ENCODE measurements at regions not wholly inside any gene's neighbourhood (a gene's known extent, or its start where the extent isn't known, plus 50 kb on each side); places are given as distances from the start of the nearest gene placed in this dataset.

DNA sequence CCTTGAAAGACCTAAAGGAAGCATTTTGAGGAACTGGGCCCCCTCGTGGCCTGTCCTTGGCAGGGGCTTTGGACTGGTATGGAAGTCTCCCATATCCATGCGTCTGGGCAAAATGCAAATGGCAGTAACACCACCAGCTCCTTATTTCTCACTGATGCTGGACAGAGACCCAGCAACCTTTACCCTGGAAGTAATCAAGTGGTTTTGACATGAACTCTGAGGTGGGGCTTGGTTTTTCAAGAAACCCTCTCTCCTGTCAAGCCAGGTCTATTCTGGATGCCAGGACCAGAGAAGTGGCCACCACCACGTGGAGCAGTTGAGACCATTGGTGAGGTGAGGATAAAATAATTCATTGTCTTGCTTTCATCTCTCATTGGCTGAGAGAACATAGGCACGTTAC lies 84.4 kb downstream of the OTUD1 start (continued):
- TF ChIP-seq, protein P1, sequence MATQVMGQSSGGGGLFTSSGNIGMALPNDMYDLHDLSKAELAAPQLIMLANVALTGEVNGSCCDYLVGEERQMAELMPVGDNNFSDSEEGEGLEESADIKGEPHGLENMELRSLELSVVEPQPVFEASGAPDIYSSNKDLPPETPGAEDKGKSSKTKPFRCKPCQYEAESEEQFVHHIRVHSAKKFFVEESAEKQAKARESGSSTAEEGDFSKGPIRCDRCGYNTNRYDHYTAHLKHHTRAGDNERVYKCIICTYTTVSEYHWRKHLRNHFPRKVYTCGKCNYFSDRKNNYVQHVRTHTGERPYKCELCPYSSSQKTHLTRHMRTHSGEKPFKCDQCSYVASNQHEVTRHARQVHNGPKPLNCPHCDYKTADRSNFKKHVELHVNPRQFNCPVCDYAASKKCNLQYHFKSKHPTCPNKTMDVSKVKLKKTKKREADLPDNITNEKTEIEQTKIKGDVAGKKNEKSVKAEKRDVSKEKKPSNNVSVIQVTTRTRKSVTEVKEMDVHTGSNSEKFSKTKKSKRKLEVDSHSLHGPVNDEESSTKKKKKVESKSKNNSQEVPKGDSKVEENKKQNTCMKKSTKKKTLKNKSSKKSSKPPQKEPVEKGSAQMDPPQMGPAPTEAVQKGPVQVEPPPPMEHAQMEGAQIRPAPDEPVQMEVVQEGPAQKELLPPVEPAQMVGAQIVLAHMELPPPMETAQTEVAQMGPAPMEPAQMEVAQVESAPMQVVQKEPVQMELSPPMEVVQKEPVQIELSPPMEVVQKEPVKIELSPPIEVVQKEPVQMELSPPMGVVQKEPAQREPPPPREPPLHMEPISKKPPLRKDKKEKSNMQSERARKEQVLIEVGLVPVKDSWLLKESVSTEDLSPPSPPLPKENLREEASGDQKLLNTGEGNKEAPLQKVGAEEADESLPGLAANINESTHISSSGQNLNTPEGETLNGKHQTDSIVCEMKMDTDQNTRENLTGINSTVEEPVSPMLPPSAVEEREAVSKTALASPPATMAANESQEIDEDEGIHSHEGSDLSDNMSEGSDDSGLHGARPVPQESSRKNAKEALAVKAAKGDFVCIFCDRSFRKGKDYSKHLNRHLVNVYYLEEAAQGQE (IDR thresholded peaks at IDR 0.05; ENCODE audit: low read depth): no peak; the same call in 1 of the 2 replicates
- no peak for TF ChIP-seq POLR2AphosphoS5 (IDR thresholded peaks at IDR 0.05; ENCODE audit: low read depth, low read length)
- TF ChIP-seq, protein P2, sequence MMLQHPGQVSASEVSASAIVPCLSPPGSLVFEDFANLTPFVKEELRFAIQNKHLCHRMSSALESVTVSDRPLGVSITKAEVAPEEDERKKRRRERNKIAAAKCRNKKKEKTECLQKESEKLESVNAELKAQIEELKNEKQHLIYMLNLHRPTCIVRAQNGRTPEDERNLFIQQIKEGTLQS (IDR thresholded peaks at IDR 0.05): no peak

DNA sequence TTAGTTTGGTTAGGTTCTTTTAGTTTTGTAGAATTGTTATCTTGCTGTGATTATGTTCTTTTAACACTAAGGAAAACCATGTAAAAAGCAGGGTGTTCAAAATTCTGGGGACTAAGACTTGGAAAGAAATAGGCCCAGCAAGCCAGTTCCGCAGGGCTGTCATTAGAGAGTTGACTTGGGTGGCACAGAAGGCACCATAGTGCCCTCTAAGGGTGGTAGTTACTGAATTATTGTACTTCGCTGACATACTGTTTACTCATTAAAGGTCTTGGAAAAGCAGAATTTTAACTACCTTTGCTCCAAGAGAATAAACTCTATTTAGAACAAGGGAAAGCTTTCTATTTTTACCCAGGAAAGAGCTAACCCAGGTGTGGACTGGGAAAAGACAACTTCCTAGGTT lies 86.5 kb downstream of the OTUD1 start:
- intact Hi-C loops (cut with micrococcal nuclease): loop anchor here (1.0 to 2.0 kb wide), 2 partner anchors 210 to 367 kb away; no protein-coding TSS in a partner anchor
- DNase-seq (ENCODE audit: low read depth, low spot score) (no peak), ATAC-seq (peak; percentile 83)
- no TSS peak for BruUV-seq (replicated peaks)
- CTCF ChIA-PET: interaction anchor here (1.8 to 2.6 kb wide), 2 partner anchors 9 to 210 kb away, joined by 6 to 9 read pairs; no protein-coding TSS in a partner anchor
- Histone ChIP-seq H3K27me3 (ENCODE audit: insufficient read depth, low read length) (peaks cover 9% of the 10 kb centered on the region; the same call in 1 of the 2 replicates), H3K4me2 (ENCODE audit: low read length) (no peak overlapping the region), H3K4me1 (ENCODE audit: control insufficient read depth in 1 of 2, insufficient read depth in 2 of 2, low read length in 2 of 2) (no peaks in the 10 kb centered on the region), H2AFZ (ENCODE audit: low read depth, low read length, poor library complexity, severe bottlenecking) (no peak overlapping the region), H4K20me1 (ENCODE audit: insufficient read depth) (no peaks in the 10 kb centered on the region), H3K79me2 (ENCODE audit: insufficient read depth, low read length) (no peaks in the 10 kb centered on the region), H3K4me3 (replicated peaks in 1 of 2; ENCODE audit: low read depth in 1 of 2, low read length in 2 of 2) (no peak overlapping the region), H3K36me3 (ENCODE audit: control insufficient read depth in 1 of 2, insufficient read depth in 2 of 2, low read length in 2 of 2) (no peaks in the 10 kb centered on the region), H3K9ac (ENCODE audit: low read length) (no peak overlapping the region), H3K27ac (ENCODE audit: low read depth, low read length) (no peak overlapping the region), H3K9me3 (ENCODE audit: control insufficient read depth in 1 of 2, insufficient read depth in 1 of 2, low read depth in 1 of 2, low read length in 2 of 2) (no peaks in the 10 kb centered on the region), H3K9me2 (ENCODE audit: insufficient read depth) (no peaks in the 10 kb centered on the region)
- POLR2A ChIA-PET: no interaction called here
- RAD21 ChIA-PET (ENCODE audit: low non-redundant PET in 1 of 2, low total read pairs in 2 of 2, uncharacterized antibody in 2 of 2, unreplicated experiment in 2 of 2): no interaction called here
- TF ChIP-seq RAD21 (IDR thresholded peaks at IDR 0.05; ENCODE audit: low read depth) (peak; percentile 67), FOSL1 (IDR thresholded peaks at IDR 0.05; ENCODE audit: low read depth) (no peak)
- TF ChIP-seq, protein P3, sequence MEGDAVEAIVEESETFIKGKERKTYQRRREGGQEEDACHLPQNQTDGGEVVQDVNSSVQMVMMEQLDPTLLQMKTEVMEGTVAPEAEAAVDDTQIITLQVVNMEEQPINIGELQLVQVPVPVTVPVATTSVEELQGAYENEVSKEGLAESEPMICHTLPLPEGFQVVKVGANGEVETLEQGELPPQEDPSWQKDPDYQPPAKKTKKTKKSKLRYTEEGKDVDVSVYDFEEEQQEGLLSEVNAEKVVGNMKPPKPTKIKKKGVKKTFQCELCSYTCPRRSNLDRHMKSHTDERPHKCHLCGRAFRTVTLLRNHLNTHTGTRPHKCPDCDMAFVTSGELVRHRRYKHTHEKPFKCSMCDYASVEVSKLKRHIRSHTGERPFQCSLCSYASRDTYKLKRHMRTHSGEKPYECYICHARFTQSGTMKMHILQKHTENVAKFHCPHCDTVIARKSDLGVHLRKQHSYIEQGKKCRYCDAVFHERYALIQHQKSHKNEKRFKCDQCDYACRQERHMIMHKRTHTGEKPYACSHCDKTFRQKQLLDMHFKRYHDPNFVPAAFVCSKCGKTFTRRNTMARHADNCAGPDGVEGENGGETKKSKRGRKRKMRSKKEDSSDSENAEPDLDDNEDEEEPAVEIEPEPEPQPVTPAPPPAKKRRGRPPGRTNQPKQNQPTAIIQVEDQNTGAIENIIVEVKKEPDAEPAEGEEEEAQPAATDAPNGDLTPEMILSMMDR (IDR thresholded peaks at IDR 0.05 in 2 of 3, conservative IDR thresholded peaks at IDR 0.05 in 1 of 3; ENCODE audit: borderline replicate concordance in 1 of 3, insufficient read depth in 1 of 3, low read depth in 2 of 3, low read length in 2 of 3): peak; percentile 44 to 48 (median 45); a peak in 5 of 6 replicates
